OCI-LY1 (cell line): ENCODE measurements at regions not wholly inside any gene's neighbourhood (a gene's known extent, or its start where the extent isn't known, plus 50 kb on each side); places are given as distances from the start of the nearest gene placed in this dataset.

Source experiments
- H2AFZ ChIP-seq: fragments of 200-600 bp; sonication (generic), shearing (Covaris generic); 2 replicates; pipeline ENCODE4 v1.6.0; 2014; ENCODE audit warnings: antibody characterized with exemption, mild to moderate bottlenecking, low read length
- H3F3A ChIP-seq: fragments of 200-600 bp; sonication (generic), shearing (Covaris generic); 2 replicates; pipeline ENCODE4 v1.6.0; 2014; ENCODE audit warnings: mild to moderate bottlenecking, antibody characterized with exemption, low read length, moderate library complexity; ENCODE audit not compliant: insufficient read depth
- H3K27ac ChIP-seq: fragments of 200-600 bp; sonication (generic); 2 replicates; pipeline ENCODE4 v1.5.1; 2014; ENCODE audit warnings: low read length, mixed run types, mild to moderate bottlenecking, low read depth; ENCODE audit not compliant: poor library complexity, severe bottlenecking
- H3K27me3 ChIP-seq: fragments of 200-600 bp; sonication (generic); 2 replicates; pipeline ENCODE4 v1.6.0; 2014; ENCODE audit warnings: antibody characterized with exemption, mild to moderate bottlenecking, low read length, moderate library complexity; ENCODE audit not compliant: insufficient read depth
- H3K36me3 ChIP-seq: fragments of 200-600 bp; sonication (generic); 2 replicates; pipeline ENCODE4 v1.6.1; 2014; ENCODE audit warnings: mild to moderate bottlenecking, antibody characterized with exemption, low read length, moderate library complexity, mixed read lengths; ENCODE audit not compliant: insufficient read depth
- H3K4me1 ChIP-seq: fragments of 200-600 bp; sonication (generic); 2 replicates; pipeline ENCODE4 v1.5.1; 2014; ENCODE audit warnings: mild to moderate bottlenecking, low read length, moderate library complexity; ENCODE audit not compliant: insufficient read depth, severe bottlenecking
- H3K4me2 ChIP-seq: fragments of 200-600 bp; sonication (generic), shearing (Covaris generic); 2 replicates; pipeline ENCODE4 v1.6.1; 2014; ENCODE audit warnings: low read length
- H3K4me3 ChIP-seq: fragments of 200-600 bp; sonication (generic); 2 replicates; pipeline ENCODE4 v1.5.1; 2014; ENCODE audit warnings: low read length, low read depth, mild to moderate bottlenecking, mixed read lengths; ENCODE audit not compliant: poor library complexity, severe bottlenecking
- H3K79me2 ChIP-seq: fragments of 200-600 bp; shearing (Covaris generic); 2 replicates; pipeline ENCODE4 v1.6.1; 2016; ENCODE audit warnings: mixed run types, low read length, mixed read lengths; ENCODE audit not compliant: insufficient read depth
- H3K9ac ChIP-seq: fragments of 200-600 bp; sonication (generic), shearing (Covaris generic); 2 replicates; pipeline ENCODE4 v1.6.1; 2014; ENCODE audit warnings: mild to moderate bottlenecking, low read length, mixed read lengths
- H3K9me2 ChIP-seq: fragments of 200-600 bp; sonication (generic), shearing (Covaris generic); 2 replicates; pipeline ENCODE4 v1.6.1; 2014; ENCODE audit warnings: low read depth, mild to moderate bottlenecking, low read length, mixed read lengths
- H3K9me3 ChIP-seq: fragments of 200-600 bp; shearing (Covaris generic); 2 replicates; pipeline ENCODE4 v1.6.1; 2014; ENCODE audit warnings: low read length, mixed read lengths
- H4K20me1 ChIP-seq: fragments of 200-600 bp; sonication (generic), shearing (Covaris generic); 2 replicates; pipeline ENCODE4 v1.6.0; 2016; ENCODE audit warnings: mild to moderate bottlenecking, low read length; ENCODE audit not compliant: insufficient read depth
- EZH2 ChIP-seq: fragments of 200-600 bp; sonication (generic), shearing (Covaris generic); IDR thresholded peaks from 2 replicates; pipeline ENCODE4 v1.8.0; 2017; ENCODE audit warnings: borderline replicate concordance, mixed run types, mild to moderate bottlenecking, antibody characterized with exemption, low read length, moderate library complexity, mixed read lengths
- TF ChIP-seq, protein P1 (sequence below): fragments of 200-600 bp; sonication (generic), shearing (Covaris generic); IDR thresholded peaks from 2 replicates; pipeline ENCODE4 v1.5.1; 2017; ENCODE audit warnings: mild to moderate bottlenecking, antibody characterized with exemption, low read length, moderate library complexity, mixed read lengths

DNA sequence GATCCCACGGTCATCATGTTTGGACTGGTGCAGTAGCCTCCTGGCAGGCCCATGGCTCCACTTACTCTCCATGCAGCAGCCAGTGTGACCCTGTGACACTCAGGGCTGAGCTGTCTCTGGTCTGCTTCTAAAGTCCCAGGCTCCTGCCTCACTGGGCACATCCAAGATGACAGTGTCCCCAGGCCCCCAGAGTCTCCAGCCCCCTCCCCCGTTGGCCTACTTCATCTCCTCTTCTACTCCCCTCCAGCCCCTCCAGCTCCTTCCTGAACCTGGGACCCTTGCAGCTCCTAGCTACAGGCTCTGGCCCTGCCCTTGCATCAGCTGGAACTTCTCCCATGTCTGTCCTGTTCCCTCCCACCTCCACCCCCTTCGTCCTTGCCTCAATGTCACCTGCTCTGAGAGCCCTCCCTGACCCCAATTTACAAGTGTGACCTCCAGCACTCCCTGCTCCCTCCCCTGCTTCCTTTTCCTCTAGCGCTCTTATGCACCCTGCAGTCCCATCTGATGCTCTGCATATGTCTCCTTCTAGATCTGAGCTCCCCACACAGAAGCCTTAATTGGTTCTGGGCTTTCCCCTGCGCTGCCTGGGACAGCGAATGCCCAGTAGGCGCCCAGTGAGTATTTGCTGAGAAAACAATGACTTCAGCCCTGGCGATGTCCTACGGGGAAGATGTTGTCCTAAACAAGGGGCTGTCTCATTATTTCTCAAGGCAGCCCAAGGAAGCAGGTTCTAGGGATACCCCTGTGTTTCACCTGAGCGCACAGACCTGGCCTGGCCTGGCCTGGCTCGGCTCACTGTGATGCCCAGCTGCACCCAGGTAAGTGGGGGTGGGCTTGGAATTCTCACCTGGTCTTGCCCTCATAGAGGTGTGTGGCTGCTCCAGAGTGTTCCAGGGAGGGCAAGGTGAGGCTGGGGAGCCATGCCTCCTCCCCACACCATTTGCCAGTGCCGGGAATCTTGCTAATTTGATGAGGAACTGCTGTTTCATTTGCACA is 600.6 kb downstream of the PTPRU start:
- Histone ChIP-seq H3K9me3 (0 out of 2 replicates have a peak, but pooled peaks cover 3% of the 10 kb centered on the region), H3K9ac (no peak overlapping the region), H3K4me2 (no peak overlapping the region), H3K79me2 (no peaks in the 10 kb centered on the region), H3K27me3 (no peaks in the 10 kb centered on the region), H3K4me3 (no peak overlapping the region), H3F3A (no peaks in the 10 kb centered on the region), H3K36me3 (no peaks in the 10 kb centered on the region), H3K27ac (no peak overlapping the region), H2AFZ (no peak overlapping the region), H3K4me1 (no peaks in the 10 kb centered on the region), H4K20me1 (no peaks in the 10 kb centered on the region), H3K9me2 (no peaks in the 10 kb centered on the region)
- TF ChIP-seq, protein P1, sequence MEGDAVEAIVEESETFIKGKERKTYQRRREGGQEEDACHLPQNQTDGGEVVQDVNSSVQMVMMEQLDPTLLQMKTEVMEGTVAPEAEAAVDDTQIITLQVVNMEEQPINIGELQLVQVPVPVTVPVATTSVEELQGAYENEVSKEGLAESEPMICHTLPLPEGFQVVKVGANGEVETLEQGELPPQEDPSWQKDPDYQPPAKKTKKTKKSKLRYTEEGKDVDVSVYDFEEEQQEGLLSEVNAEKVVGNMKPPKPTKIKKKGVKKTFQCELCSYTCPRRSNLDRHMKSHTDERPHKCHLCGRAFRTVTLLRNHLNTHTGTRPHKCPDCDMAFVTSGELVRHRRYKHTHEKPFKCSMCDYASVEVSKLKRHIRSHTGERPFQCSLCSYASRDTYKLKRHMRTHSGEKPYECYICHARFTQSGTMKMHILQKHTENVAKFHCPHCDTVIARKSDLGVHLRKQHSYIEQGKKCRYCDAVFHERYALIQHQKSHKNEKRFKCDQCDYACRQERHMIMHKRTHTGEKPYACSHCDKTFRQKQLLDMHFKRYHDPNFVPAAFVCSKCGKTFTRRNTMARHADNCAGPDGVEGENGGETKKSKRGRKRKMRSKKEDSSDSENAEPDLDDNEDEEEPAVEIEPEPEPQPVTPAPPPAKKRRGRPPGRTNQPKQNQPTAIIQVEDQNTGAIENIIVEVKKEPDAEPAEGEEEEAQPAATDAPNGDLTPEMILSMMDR, result no peak
- no peak for TF ChIP-seq EZH2

DNA sequence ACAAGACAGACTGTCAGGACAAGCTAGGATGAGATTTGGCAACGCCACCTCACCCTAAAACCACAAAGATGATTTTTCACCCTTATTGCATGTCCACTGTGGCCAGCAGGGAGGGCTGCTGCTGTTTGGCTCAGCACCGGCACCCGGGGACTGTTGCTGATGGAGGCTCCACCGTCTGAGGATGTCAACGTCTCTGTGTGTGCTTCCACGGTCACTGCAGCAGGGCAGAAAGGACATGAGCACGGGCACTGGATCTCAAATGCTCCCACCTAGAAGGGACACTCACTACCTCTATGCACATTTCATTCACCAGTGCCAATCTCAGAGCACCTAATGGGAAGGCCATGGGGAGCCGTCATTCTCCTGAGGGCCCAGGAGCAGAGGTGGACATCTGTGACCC is 599.6 kb downstream of the PTPRU start:
- Histone ChIP-seq H3K27ac (no peak overlapping the region), H3K4me3 (no peak overlapping the region), H4K20me1 (no peaks in the 10 kb centered on the region), H3K9me3 (no peaks in the 10 kb centered on the region), H3F3A (no peaks in the 10 kb centered on the region), H3K4me2 (no peak overlapping the region), H3K27me3 (no peaks in the 10 kb centered on the region), H3K4me1 (no peaks in the 10 kb centered on the region), H3K9me2 (no peaks in the 10 kb centered on the region), H2AFZ (no peak overlapping the region), H3K36me3 (no peaks in the 10 kb centered on the region), H3K79me2 (no peaks in the 10 kb centered on the region), H3K9ac (no peak overlapping the region)
- TF ChIP-seq, protein P1, result no peak
- TF ChIP-seq EZH2, result no peak

DNA sequence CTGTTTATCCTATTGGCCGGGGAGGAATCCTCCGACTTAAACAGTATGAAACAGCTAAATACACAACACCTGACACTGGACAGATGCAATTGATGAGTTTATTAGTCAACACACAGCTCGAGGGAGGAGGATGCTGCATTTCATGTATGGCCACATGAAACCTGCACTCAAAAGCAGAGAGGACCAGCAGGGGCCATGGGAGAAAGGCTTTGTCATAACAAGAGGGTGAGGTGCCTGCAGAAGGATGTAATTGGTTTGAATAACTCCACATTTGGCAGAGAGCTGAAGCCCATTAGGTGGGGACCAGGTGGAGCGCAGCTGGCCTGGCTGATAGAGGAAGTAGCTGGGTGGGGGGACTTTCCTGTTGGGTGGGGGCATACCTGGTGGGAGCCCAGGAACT is 599.1 kb downstream of the PTPRU start:
- Histone ChIP-seq H3K4me3 (no peak overlapping the region), H3K9ac (no peak overlapping the region), H3K9me2 (no peaks in the 10 kb centered on the region), H2AFZ (no peak overlapping the region), H3K4me2 (no peak overlapping the region), H3K9me3 (no peaks in the 10 kb centered on the region), H3K79me2 (no peaks in the 10 kb centered on the region), H4K20me1 (no peaks in the 10 kb centered on the region), H3F3A (no peaks in the 10 kb centered on the region), H3K27me3 (no peaks in the 10 kb centered on the region), H3K36me3 (no peaks in the 10 kb centered on the region), H3K4me1 (no peaks in the 10 kb centered on the region), H3K27ac (no peak overlapping the region)
- no peak for TF ChIP-seq EZH2
- TF ChIP-seq, protein P1, result no peak
